ENCODE measurements at regions not wholly inside any gene's neighbourhood (a gene's known extent, or its start where the extent isn't known, plus 50 kb on each side); places are given as distances from the start of the nearest gene placed in this dataset.

DNA sequence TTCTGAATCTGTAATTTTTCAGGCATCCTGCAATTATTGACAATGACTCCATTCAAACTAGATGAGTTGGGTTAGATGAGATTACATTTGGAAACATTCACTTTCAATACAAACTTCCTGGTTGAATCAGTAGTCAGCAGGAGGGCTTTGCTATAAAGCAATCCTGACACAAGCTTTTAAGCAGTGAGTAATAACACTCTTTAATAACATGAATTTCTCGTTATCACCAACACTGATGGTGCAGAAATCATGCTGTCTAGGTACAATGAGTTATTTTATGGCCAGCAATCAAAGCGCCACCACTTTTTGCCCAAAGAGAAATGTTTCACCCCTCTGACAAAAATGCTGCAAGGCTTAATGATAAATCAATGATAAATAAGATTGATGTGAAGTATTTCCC lies 474.8 kb upstream of the CNTN4 start:
- Histone ChIP-seq H3K9ac (ENCODE audit: insufficient read depth in 1 of 2, low read depth in 2 of 2, low read length in 2 of 2) (no peak overlapping the region), H3K36me3 (ENCODE audit: control insufficient read depth, insufficient read depth, low read length) (no peaks in the 10 kb centered on the region), H3K4me1 (replicated peaks in 1 of 2; ENCODE audit: control insufficient read depth in 2 of 2, insufficient read depth in 2 of 2, low read length in 2 of 2) (no peaks in the 10 kb centered on the region), H3K79me2 (ENCODE audit: control insufficient read depth, insufficient read depth, low read length) (no peaks in the 10 kb centered on the region), H3K9me1 (ENCODE audit: control insufficient read depth, insufficient read depth, low read length) (no peaks in the 10 kb centered on the region), H4K20me1 (replicated peaks; ENCODE audit: control insufficient read depth, insufficient read depth, low read length) (no peaks in the 10 kb centered on the region), H3K4me3 (no peak overlapping the region), H2AFZ (ENCODE audit: low read depth, low read length) (no peak overlapping the region), H3K27me3 (ENCODE audit: control insufficient read depth in 2 of 2, insufficient read depth in 2 of 2, low read length in 2 of 2) (no peaks in the 10 kb centered on the region), H3K4me2 (ENCODE audit: insufficient read depth, low read length) (no peak overlapping the region), H3K9me3 (replicated peaks; ENCODE audit: control insufficient read depth, insufficient read depth, low read depth, low read length) (no peaks in the 10 kb centered on the region; the same call in 1 of the 2 replicates), H3K27ac (ENCODE audit: extremely low read depth, low read depth, low read length) (no peak overlapping the region)
- ChIA-PET POLR2A (no interaction called here), CTCF (ENCODE audit: low intra/inter-chr PET ratio) (no interaction called here)
- no peak for ATAC-seq
- in situ Hi-C loops (cut with MboI) (no loop called here), intact Hi-C loops (cut with micrococcal nuclease) (no loop called here)
- WGBS (ENCODE audit: insufficient coverage, low coverage, missing lambda C conversion rate) = 0% methylated on average over 2 of the region's 2 CpGs
- no TSS peak for BruUV-seq (replicated peaks)
- no peak for FAIRE-seq
- TF ChIP-seq, protein P1, sequence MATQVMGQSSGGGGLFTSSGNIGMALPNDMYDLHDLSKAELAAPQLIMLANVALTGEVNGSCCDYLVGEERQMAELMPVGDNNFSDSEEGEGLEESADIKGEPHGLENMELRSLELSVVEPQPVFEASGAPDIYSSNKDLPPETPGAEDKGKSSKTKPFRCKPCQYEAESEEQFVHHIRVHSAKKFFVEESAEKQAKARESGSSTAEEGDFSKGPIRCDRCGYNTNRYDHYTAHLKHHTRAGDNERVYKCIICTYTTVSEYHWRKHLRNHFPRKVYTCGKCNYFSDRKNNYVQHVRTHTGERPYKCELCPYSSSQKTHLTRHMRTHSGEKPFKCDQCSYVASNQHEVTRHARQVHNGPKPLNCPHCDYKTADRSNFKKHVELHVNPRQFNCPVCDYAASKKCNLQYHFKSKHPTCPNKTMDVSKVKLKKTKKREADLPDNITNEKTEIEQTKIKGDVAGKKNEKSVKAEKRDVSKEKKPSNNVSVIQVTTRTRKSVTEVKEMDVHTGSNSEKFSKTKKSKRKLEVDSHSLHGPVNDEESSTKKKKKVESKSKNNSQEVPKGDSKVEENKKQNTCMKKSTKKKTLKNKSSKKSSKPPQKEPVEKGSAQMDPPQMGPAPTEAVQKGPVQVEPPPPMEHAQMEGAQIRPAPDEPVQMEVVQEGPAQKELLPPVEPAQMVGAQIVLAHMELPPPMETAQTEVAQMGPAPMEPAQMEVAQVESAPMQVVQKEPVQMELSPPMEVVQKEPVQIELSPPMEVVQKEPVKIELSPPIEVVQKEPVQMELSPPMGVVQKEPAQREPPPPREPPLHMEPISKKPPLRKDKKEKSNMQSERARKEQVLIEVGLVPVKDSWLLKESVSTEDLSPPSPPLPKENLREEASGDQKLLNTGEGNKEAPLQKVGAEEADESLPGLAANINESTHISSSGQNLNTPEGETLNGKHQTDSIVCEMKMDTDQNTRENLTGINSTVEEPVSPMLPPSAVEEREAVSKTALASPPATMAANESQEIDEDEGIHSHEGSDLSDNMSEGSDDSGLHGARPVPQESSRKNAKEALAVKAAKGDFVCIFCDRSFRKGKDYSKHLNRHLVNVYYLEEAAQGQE (IDR thresholded peaks at IDR 0.05; ENCODE audit: borderline replicate concordance) = no peak
- TF ChIP-seq, protein P1 (CRISPR knock-in tag; IDR thresholded peaks at IDR 0.05; ENCODE audit: low read depth) = no peak
- TF ChIP-seq, protein P2, sequence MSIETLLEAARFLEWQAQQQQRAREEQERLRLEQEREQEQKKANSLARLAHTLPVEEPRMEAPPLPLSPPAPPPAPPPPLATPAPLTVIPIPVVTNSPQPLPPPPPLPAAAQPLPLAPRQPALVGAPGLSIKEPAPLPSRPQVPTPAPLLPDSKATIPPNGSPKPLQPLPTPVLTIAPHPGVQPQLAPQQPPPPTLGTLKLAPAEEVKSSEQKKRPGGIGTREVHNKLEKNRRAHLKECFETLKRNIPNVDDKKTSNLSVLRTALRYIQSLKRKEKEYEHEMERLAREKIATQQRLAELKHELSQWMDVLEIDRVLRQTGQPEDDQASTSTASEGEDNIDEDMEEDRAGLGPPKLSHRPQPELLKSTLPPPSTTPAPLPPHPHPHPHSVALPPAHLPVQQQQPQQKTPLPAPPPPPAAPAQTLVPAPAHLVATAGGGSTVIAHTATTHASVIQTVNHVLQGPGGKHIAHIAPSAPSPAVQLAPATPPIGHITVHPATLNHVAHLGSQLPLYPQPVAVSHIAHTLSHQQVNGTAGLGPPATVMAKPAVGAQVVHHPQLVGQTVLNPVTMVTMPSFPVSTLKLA (conservative IDR thresholded peaks at IDR 0.05) = no peak
- TF ChIP-seq MAFF (IDR thresholded peaks at IDR 0.05; ENCODE audit: low read length) (no peak), HSF4 (CRISPR knock-in tag; IDR thresholded peaks at IDR 0.05; ENCODE audit: borderline replicate concordance) (no peak), GATAD2B (IDR thresholded peaks at IDR 0.05; ENCODE audit: borderline replicate concordance) (no peak)
- TF ChIP-seq, protein P3, sequence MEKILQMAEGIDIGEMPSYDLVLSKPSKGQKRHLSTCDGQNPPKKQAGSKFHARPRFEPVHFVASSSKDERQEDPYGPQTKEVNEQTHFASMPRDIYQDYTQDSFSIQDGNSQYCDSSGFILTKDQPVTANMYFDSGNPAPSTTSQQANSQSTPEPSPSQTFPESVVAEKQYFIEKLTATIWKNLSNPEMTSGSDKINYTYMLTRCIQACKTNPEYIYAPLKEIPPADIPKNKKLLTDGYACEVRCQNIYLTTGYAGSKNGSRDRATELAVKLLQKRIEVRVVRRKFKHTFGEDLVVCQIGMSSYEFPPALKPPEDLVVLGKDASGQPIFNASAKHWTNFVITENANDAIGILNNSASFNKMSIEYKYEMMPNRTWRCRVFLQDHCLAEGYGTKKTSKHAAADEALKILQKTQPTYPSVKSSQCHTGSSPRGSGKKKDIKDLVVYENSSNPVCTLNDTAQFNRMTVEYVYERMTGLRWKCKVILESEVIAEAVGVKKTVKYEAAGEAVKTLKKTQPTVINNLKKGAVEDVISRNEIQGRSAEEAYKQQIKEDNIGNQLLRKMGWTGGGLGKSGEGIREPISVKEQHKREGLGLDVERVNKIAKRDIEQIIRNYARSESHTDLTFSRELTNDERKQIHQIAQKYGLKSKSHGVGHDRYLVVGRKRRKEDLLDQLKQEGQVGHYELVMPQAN (IDR thresholded peaks at IDR 0.05; ENCODE audit: borderline replicate concordance) = no peak
- DNase-seq (ENCODE audit: extremely low read depth in 1 of 4, low spot score in 3 of 4) = no peak
